ENCODE measurements at regions not wholly inside any gene's neighbourhood (a gene's known extent, or its start where the extent isn't known, plus 50 kb on each side); places are given as distances from the start of the nearest gene placed in this dataset.

- Histone ChIP-seq H4K20me1 (ENCODE audit: control insufficient read depth, extremely low read depth, insufficient read depth, low read length) (no peaks in the 10 kb centered on the region), H3K9ac (ENCODE audit: insufficient read depth, low read length) (no peak overlapping the region), H3K79me2 (ENCODE audit: control insufficient read depth, insufficient read depth, low read length) (peaks cover 13% of the 10 kb centered on the region), H3K4me2 (ENCODE audit: extremely low read depth, insufficient read depth, low read length) (no peak overlapping the region), H2AFZ (ENCODE audit: low read length) (no peak overlapping the region), H3K4me1 (ENCODE audit: control insufficient read depth, extremely low read depth, insufficient read depth, low read length) (no peaks in the 10 kb centered on the region), H3K9me3 (ENCODE audit: control insufficient read depth, insufficient read depth, low read depth, low read length) (no peaks in the 10 kb centered on the region), H3K36me3 (ENCODE audit: control insufficient read depth, insufficient read depth, low read length) (peaks cover 2% of the 10 kb centered on the region), H3K27ac (ENCODE audit: insufficient read depth, low read length) (no peak overlapping the region), H3K27me3 (ENCODE audit: control insufficient read depth, insufficient read depth, low read length) (no peaks in the 10 kb centered on the region), H3K4me3 (replicated peaks in 1 of 4; ENCODE audit: control extremely low read depth in 1 of 4, insufficient read depth in 1 of 4, low read depth in 3 of 4, low read length in 4 of 4) (no peak overlapping the region)
- TF ChIP-seq CTCF (conservative IDR thresholded peaks at IDR 0.05 in 1 of 2, IDR thresholded peaks at IDR 0.05 in 1 of 2; ENCODE audit: low read depth in 1 of 2, low read length in 2 of 2) (no peak), EZH2 (IDR thresholded peaks at IDR 0.05; ENCODE audit: low read length, missing control alignments) (no peak)
- no peak for DNase-seq (ENCODE audit: low read depth in 2 of 2)
Measured at GRCh38 chr3:44031387-44032380, 210.0 kb upstream of the TOPAZ1 start.

GRCh38 chr3:44032487-44032886 lies 209.2 kb upstream of the TOPAZ1 start:
- H3K27me3 ChIP-seq (ENCODE audit: control insufficient read depth, insufficient read depth, low read length): no peaks in the 10 kb centered on the region
- H3K36me3 ChIP-seq (ENCODE audit: control insufficient read depth, insufficient read depth, low read length): peaks cover 2% of the 10 kb centered on the region
- H3K9ac ChIP-seq (ENCODE audit: insufficient read depth, low read length): no peak overlapping the region
- H3K9me3 ChIP-seq (ENCODE audit: control insufficient read depth, insufficient read depth, low read depth, low read length): no peaks in the 10 kb centered on the region
- H3K4me2 ChIP-seq (ENCODE audit: extremely low read depth, insufficient read depth, low read length): no peak overlapping the region
- no peaks in the 10 kb centered on the region for H3K4me1 ChIP-seq (ENCODE audit: control insufficient read depth, extremely low read depth, insufficient read depth, low read length)
- no peak overlapping the region for H3K4me3 ChIP-seq (replicated peaks in 1 of 4; ENCODE audit: control extremely low read depth in 1 of 4, insufficient read depth in 1 of 4, low read depth in 3 of 4, low read length in 4 of 4)
- no peak overlapping the region for H2AFZ ChIP-seq (ENCODE audit: low read length)
- no peak overlapping the region for H3K27ac ChIP-seq (ENCODE audit: insufficient read depth, low read length)
- no peak for DNase-seq (ENCODE audit: low read depth in 2 of 2)
- TF ChIP-seq CTCF (conservative IDR thresholded peaks at IDR 0.05 in 1 of 2, IDR thresholded peaks at IDR 0.05 in 1 of 2; ENCODE audit: low read depth in 1 of 2, low read length in 2 of 2) (no peak), EZH2 (IDR thresholded peaks at IDR 0.05; ENCODE audit: low read length, missing control alignments) (no peak)
- H4K20me1 ChIP-seq (ENCODE audit: control insufficient read depth, extremely low read depth, insufficient read depth, low read length): no peaks in the 10 kb centered on the region
- H3K79me2 ChIP-seq (ENCODE audit: control insufficient read depth, insufficient read depth, low read length): peaks cover 15% of the 10 kb centered on the region

- Histone ChIP-seq H3K79me2 (ENCODE audit: control insufficient read depth, insufficient read depth, low read length) (peaks cover 13% of the 10 kb centered on the region), H3K9me3 (ENCODE audit: control insufficient read depth, insufficient read depth, low read depth, low read length) (no peaks in the 10 kb centered on the region), H3K4me2 (ENCODE audit: extremely low read depth, insufficient read depth, low read length) (no peak overlapping the region), H4K20me1 (ENCODE audit: control insufficient read depth, extremely low read depth, insufficient read depth, low read length) (no peaks in the 10 kb centered on the region), H3K4me1 (ENCODE audit: control insufficient read depth, extremely low read depth, insufficient read depth, low read length) (no peaks in the 10 kb centered on the region), H3K27ac (ENCODE audit: insufficient read depth, low read length) (no peak overlapping the region), H3K36me3 (ENCODE audit: control insufficient read depth, insufficient read depth, low read length) (no peaks in the 10 kb centered on the region), H3K4me3 (replicated peaks in 1 of 4; ENCODE audit: control extremely low read depth in 1 of 4, insufficient read depth in 1 of 4, low read depth in 3 of 4, low read length in 4 of 4) (no peak overlapping the region), H2AFZ (ENCODE audit: low read length) (no peak overlapping the region), H3K27me3 (ENCODE audit: control insufficient read depth, insufficient read depth, low read length) (no peaks in the 10 kb centered on the region), H3K9ac (ENCODE audit: insufficient read depth, low read length) (no peak overlapping the region)
- no peak for DNase-seq (ENCODE audit: low read depth in 2 of 2)
- TF ChIP-seq CTCF (conservative IDR thresholded peaks at IDR 0.05 in 1 of 2, IDR thresholded peaks at IDR 0.05 in 1 of 2; ENCODE audit: low read depth in 1 of 2, low read length in 2 of 2) (no peak), EZH2 (IDR thresholded peaks at IDR 0.05; ENCODE audit: low read length, missing control alignments) (no peak)
Measured at GRCh38 chr3:44033123-44033522, 208.6 kb upstream of the TOPAZ1 start.

Measured in fibroblast of lung (primary cell).